ENCODE measurements at regions not wholly inside any gene's neighbourhood (a gene's known extent, or its start where the extent isn't known, plus 50 kb on each side); places are given as distances from the start of the nearest gene placed in this dataset.
"Not testable (repeated sequence)": the region's sequence is repeated elsewhere in the genome, so short reads cannot be mapped to it uniquely, and the experiment has no call there.

GRCh38 chr16:47903470-47903869 is 252.3 kb downstream of the ABCC12 start:
- BruUV-seq (replicated peaks) = no TSS peak

GRCh38 chr16:47897105-47897504 is 258.7 kb downstream of the ABCC12 start:
- H3K9me1 ChIP-seq (ENCODE audit: control insufficient read depth, insufficient read depth, low read length); ATAC-seq; BruUV-seq (replicated peaks); H4K20me1 ChIP-seq (replicated peaks; ENCODE audit: control insufficient read depth, insufficient read depth, low read length); FAIRE-seq; H3K79me2 ChIP-seq (ENCODE audit: control insufficient read depth, insufficient read depth, low read length); H3K4me3 ChIP-seq; CTCF ChIA-PET (ENCODE audit: low intra/inter-chr PET ratio); H3K9ac ChIP-seq (ENCODE audit: insufficient read depth in 1 of 2, low read depth in 2 of 2, low read length in 2 of 2); H3K27me3 ChIP-seq (ENCODE audit: control insufficient read depth in 2 of 2, insufficient read depth in 2 of 2, low read length in 2 of 2); H3K36me3 ChIP-seq (ENCODE audit: control insufficient read depth, insufficient read depth, low read length); H3K4me2 ChIP-seq (ENCODE audit: insufficient read depth, low read length); H3K4me1 ChIP-seq (replicated peaks in 1 of 2; ENCODE audit: control insufficient read depth in 2 of 2, insufficient read depth in 2 of 2, low read length in 2 of 2); DNase-seq (ENCODE audit: extremely low read depth in 1 of 4, low spot score in 3 of 4); intact Hi-C loops (cut with micrococcal nuclease); H3K27ac ChIP-seq (ENCODE audit: extremely low read depth, low read depth, low read length); in situ Hi-C loops (cut with MboI); H3K9me3 ChIP-seq (replicated peaks; ENCODE audit: control insufficient read depth, insufficient read depth, low read depth, low read length); POLR2A ChIA-PET; H2AFZ ChIP-seq (ENCODE audit: low read depth, low read length): not testable (repeated sequence)
- WGBS (ENCODE audit: insufficient coverage, low coverage, missing lambda C conversion rate) = 0% methylated on average over 4 of the region's 5 CpGs

More at GRCh38 chr16:47903470-47903869, 252.3 kb downstream of the ABCC12 start:
- Histone ChIP-seq H3K79me2 (ENCODE audit: control insufficient read depth, insufficient read depth, low read length) (no peaks in the 10 kb centered on the region), H3K9me1 (ENCODE audit: control insufficient read depth, insufficient read depth, low read length) (no peaks in the 10 kb centered on the region), H3K27ac (ENCODE audit: extremely low read depth, low read depth, low read length) (no peak overlapping the region), H4K20me1 (replicated peaks; ENCODE audit: control insufficient read depth, insufficient read depth, low read length) (no peaks in the 10 kb centered on the region), H3K4me3 (no peak overlapping the region), H2AFZ (ENCODE audit: low read depth, low read length) (no peak overlapping the region), H3K27me3 (ENCODE audit: control insufficient read depth in 2 of 2, insufficient read depth in 2 of 2, low read length in 2 of 2) (peaks cover 4 to 9% of the 10 kb centered on the region in 2 experiments; a peak in 3 of 5 replicates), H3K9me3 (replicated peaks; ENCODE audit: control insufficient read depth, insufficient read depth, low read depth, low read length) (no peaks in the 10 kb centered on the region), H3K9ac (ENCODE audit: insufficient read depth in 1 of 2, low read depth in 2 of 2, low read length in 2 of 2) (no peak overlapping the region), H3K4me2 (ENCODE audit: insufficient read depth, low read length) (no peak overlapping the region), H3K36me3 (ENCODE audit: control insufficient read depth, insufficient read depth, low read length) (no peaks in the 10 kb centered on the region), H3K4me1 (replicated peaks in 1 of 2; ENCODE audit: control insufficient read depth in 2 of 2, insufficient read depth in 2 of 2, low read length in 2 of 2) (no peaks in the 10 kb centered on the region)
- TF ChIP-seq KAT7 (CRISPR knock-in tag; IDR thresholded peaks at IDR 0.05; ENCODE audit: borderline replicate concordance) = no peak
- intact Hi-C loops (cut with micrococcal nuclease) = no loop called here
- no peak for DNase-seq (ENCODE audit: extremely low read depth in 1 of 4, low spot score in 3 of 4)
- no peak for ATAC-seq
- ChIA-PET POLR2A (no interaction called here), CTCF (ENCODE audit: low intra/inter-chr PET ratio) (no interaction called here)
- FAIRE-seq = no peak
- in situ Hi-C loops (cut with MboI) = no loop called here
- WGBS (ENCODE audit: insufficient coverage, low coverage, missing lambda C conversion rate) = 6% methylated on average over 9 of the region's 10 CpGs
